ENCODE measurements at regions not wholly inside any gene's neighbourhood (a gene's known extent, or its start where the extent isn't known, plus 50 kb on each side); places are given as distances from the start of the nearest gene placed in this dataset.

- TF ChIP-seq POLR2AphosphoS5 (IDR thresholded peaks at IDR 0.05; ENCODE audit: low read depth, low read length) (no peak), REST (IDR thresholded peaks at IDR 0.05; ENCODE audit: insufficient read depth in 1 of 2, low read depth in 2 of 2, low read length in 2 of 2) (no peak)
Observed at GRCh38 chr9:118457171-118458000, 753.2 kb downstream of the TLR4 start.
